Endothelial cell of umbilical vein (primary cell): ENCODE measurements at regions not wholly inside any gene's neighbourhood (a gene's known extent, or its start where the extent isn't known, plus 50 kb on each side); places are given as distances from the start of the nearest gene placed in this dataset.

ENCODE experiments used
- CTCF ChIP-seq, 2 donors: IDR thresholded peaks; 1 replicate in 1 of 2; 2 replicates in 1 of 2; pipeline ENCODE4 v1.5.1; 2011; ENCODE audit warnings: low read length in 2 of 2, mild to moderate bottlenecking in 2 of 2, moderate library complexity in 2 of 2, control low read depth in 1 of 2, inconsistent platforms in 1 of 2, low read depth in 1 of 2; ENCODE audit not compliant: insufficient read depth in 1 of 2; ENCODE audit errors: extremely low read depth in 1 of 2
- EZH2 ChIP-seq: IDR thresholded peaks from 2 replicates; pipeline ENCODE4 v1.6.1; 2012; ENCODE audit warnings: borderline replicate concordance, low read depth, mild to moderate bottlenecking, moderate library complexity, low read length, inconsistent platforms; ENCODE audit not compliant: severe bottlenecking
- FOS ChIP-seq: IDR thresholded peaks from 2 replicates; pipeline ENCODE4 v1.6.1; 2011; ENCODE audit warnings: mild to moderate bottlenecking, low read length, moderate library complexity, borderline replicate concordance; ENCODE audit not compliant: insufficient read depth
- GATA2 ChIP-seq: IDR thresholded peaks from 2 replicates; pipeline ENCODE4 v1.7.0; 2011; ENCODE audit warnings: low read depth, mild to moderate bottlenecking, moderate library complexity, mixed read lengths, low read length; ENCODE audit not compliant: insufficient read length, insufficient read depth
- JUN ChIP-seq: IDR thresholded peaks from 2 replicates; pipeline ENCODE4 v1.6.1; 2011; ENCODE audit warnings: borderline replicate concordance, low read depth; ENCODE audit not compliant: insufficient read length, insufficient read depth
- MYC ChIP-seq: IDR thresholded peaks from one replicate; pipeline ENCODE4 v1.6.1; 2011; ENCODE audit warnings: mild to moderate bottlenecking, low read depth, low read length
- POLR2A ChIP-seq: IDR thresholded peaks from 2 replicates; pipeline ENCODE4 v1.6.1; 2012; ENCODE audit warnings: low read depth, mild to moderate bottlenecking, control low read depth, low read length
- POLR2AphosphoS5 ChIP-seq: IDR thresholded peaks from 2 replicates; pipeline ENCODE4 v1.6.1; 2012; ENCODE audit warnings: low read depth, mild to moderate bottlenecking, control low read depth, low read length, moderate library complexity; ENCODE audit not compliant: insufficient read depth
- TF ChIP-seq, protein P1 (sequence below): IDR thresholded peaks from 2 replicates; pipeline ENCODE4 v1.6.1; 2011; ENCODE audit not compliant: insufficient read depth, insufficient read length

DNA sequence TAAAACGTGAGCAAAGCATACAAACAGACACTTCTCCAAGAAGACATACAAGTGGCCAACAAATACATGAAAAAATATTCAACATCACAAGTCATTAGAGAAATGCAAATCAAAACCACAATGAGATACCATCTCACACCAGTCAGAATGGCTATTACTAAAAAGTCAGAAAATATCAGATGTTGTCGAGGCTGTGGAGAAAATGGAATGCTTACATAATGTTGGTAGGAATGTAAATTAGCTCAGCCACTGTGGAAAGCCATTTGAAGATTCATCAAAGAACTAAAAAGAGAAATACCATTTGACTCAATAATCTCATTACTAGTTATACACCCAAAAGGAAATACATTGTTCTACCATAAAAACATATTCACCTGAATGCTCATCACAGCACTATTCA lies 825.7 kb downstream of the SUCLG1 start:
- no peak for TF ChIP-seq CTCF (IDR thresholded peaks at IDR 0.05; ENCODE audit: extremely low read depth in 1 of 2, insufficient read depth in 1 of 2, low read depth in 1 of 2, low read length in 2 of 2)
- no peak for TF ChIP-seq JUN
- no peak for TF ChIP-seq EZH2
- TF ChIP-seq, protein P1, sequence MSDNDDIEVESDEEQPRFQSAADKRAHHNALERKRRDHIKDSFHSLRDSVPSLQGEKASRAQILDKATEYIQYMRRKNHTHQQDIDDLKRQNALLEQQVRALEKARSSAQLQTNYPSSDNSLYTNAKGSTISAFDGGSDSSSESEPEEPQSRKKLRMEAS, result no peak
- no peak for TF ChIP-seq POLR2AphosphoS5
- no peak for TF ChIP-seq POLR2A
- no peak for TF ChIP-seq MYC
- no peak for TF ChIP-seq GATA2
- TF ChIP-seq FOS, result no peak
